ENCODE measurements at regions not wholly inside any gene's neighbourhood (a gene's known extent, or its start where the extent isn't known, plus 50 kb on each side); places are given as distances from the start of the nearest gene placed in this dataset.

DNA sequence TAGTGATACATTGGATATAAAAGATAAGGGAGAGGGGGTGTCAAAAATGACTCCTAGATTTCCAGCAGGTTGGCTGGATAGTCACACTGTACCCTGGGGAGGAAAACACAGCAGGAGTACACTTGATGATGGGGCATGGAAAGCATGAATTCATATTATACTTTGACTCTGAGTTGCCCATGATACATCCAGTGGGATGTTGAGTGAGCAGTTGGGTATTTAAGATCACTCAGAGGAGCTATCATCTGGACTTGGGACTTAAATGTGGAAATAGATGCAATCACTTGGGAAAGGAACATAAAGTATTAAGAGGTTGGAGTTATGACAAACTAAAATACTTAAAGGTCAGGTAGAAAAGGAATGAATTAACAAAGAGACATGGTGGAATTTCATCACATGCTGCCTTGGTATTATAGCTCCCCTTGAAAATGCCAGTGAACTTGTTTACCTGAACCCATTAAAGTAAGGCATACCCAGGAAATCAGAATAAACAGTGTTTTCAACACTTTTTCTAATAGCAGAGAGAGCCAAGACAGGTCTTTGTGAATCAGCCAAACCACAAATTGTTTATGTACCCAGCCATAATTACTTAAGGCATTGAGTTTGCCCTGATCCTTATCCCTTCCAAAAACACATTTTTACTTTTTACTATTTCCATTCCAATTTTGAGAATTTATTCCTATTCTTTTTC, 49.9 kb upstream of the ABI3BP start:
- Histone ChIP-seq H3K4me1 (ENCODE audit: control insufficient read depth, insufficient read depth, low read length) (peaks cover 2% of the 10 kb centered on the region), H3K36me3 (ENCODE audit: control insufficient read depth, insufficient read depth, low read length) (no peaks in the 10 kb centered on the region), H3K9me3 (replicated peaks; ENCODE audit: control insufficient read depth, low read depth, low read length) (no peaks in the 10 kb centered on the region), H3K27ac (ENCODE audit: low read length) (no peak overlapping the region), H3K4me3 (ENCODE audit: low read length) (no peak overlapping the region), H3K27me3 (ENCODE audit: control insufficient read depth, insufficient read depth, low read length) (no peaks in the 10 kb centered on the region)
- DNase-seq, result no peak
